Fibroblast of villous mesenchyme (primary cell): ENCODE measurements at regions not wholly inside any gene's neighbourhood (a gene's known extent, or its start where the extent isn't known, plus 50 kb on each side); places are given as distances from the start of the nearest gene placed in this dataset.

ENCODE experiments used
- DNase-seq: peaks from one replicate; pipeline ENCODE4 v3.0.0-alpha.2; 2010; ENCODE audit warnings: low read depth
- H3K4me3 ChIP-seq: 2 replicates; pipeline ENCODE4 v1.5.1; 2011; ENCODE audit warnings: low read depth, mild to moderate bottlenecking, low read length
- TF ChIP-seq, protein P1 (sequence below): IDR thresholded peaks from 2 replicates; pipeline ENCODE4 v1.5.1; 2012; ENCODE audit warnings: low read depth, mild to moderate bottlenecking, low read length; ENCODE audit not compliant: insufficient read depth

DNA sequence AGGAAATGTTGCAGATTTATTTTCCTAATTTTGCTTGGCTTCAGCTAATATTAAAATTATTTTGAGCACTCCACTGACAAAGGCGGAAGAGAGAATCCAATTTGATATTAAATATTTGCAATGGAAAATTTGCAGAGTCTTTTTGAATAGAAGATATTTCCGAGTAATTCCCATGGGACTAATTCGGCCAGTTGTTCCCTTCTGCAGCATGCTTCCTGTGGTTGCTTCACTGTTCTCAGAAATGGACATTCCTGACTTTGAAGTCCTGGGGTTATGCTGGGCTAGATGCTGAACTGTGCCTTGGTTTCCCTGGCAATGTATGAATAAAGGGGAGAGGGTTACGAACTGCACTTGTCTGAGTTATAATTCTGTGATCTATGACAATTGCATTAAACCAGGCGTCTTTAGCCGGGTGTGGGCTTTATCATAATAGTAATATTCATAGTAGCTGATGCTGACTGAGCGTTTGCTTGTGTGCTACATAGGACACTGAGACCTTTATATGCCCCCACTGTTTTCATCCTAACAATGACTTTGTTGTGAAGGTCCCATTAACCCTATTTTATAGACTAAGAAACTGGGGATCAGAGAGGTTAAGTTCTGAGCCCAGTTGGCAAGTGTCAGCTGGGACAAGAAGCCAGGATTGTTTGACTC lies 114.5 kb upstream of the SPRY4 start:
- H3K4me3 ChIP-seq = no peak overlapping the region
- TF ChIP-seq, protein P1, sequence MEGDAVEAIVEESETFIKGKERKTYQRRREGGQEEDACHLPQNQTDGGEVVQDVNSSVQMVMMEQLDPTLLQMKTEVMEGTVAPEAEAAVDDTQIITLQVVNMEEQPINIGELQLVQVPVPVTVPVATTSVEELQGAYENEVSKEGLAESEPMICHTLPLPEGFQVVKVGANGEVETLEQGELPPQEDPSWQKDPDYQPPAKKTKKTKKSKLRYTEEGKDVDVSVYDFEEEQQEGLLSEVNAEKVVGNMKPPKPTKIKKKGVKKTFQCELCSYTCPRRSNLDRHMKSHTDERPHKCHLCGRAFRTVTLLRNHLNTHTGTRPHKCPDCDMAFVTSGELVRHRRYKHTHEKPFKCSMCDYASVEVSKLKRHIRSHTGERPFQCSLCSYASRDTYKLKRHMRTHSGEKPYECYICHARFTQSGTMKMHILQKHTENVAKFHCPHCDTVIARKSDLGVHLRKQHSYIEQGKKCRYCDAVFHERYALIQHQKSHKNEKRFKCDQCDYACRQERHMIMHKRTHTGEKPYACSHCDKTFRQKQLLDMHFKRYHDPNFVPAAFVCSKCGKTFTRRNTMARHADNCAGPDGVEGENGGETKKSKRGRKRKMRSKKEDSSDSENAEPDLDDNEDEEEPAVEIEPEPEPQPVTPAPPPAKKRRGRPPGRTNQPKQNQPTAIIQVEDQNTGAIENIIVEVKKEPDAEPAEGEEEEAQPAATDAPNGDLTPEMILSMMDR = no peak
- DNase-seq = peak; percentile 49

DNA sequence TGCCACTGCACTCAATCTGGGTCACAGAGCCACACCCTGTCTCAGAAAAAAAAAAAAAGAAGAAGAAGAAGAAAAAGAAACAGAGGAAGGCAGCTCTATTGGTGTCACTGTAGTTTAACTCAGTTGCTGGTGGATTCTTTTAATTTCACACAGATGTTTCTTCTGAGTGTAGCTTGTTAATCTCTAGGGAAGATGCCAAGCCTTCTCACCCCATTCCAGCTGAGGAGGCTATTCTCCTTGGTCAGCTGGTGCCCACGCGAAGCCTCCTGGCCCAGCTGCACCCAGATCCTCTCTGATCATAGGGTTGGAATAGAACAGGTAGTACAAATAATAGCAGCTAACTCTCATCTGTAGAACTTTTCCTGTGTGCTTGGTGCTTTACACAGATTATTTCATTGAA lies 113.8 kb upstream of the SPRY4 start:
- DNase-seq = no peak
- no peak overlapping the region for H3K4me3 ChIP-seq
- TF ChIP-seq, protein P1 = no peak

DNA sequence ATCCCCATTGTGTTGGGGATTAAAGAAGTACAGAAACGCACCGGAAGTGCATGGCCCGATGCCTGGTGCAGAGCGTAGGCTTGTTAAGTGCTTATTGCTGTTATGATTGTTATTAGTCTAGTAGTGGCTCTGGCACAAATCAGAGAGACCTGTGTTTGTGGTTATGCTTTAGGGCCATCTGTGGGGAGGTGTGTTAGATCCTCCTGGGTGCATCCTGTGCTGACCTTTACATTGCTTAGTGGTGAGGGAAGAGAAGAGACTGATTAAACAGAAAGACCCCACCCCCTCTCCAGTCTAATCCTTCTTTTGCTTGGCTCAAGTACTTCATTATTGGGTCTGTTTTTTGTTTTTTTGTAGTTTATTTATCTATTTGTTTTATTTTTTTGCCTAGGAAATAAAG lies 112.7 kb upstream of the SPRY4 start:
- DNase-seq = peak; percentile 10

DNA sequence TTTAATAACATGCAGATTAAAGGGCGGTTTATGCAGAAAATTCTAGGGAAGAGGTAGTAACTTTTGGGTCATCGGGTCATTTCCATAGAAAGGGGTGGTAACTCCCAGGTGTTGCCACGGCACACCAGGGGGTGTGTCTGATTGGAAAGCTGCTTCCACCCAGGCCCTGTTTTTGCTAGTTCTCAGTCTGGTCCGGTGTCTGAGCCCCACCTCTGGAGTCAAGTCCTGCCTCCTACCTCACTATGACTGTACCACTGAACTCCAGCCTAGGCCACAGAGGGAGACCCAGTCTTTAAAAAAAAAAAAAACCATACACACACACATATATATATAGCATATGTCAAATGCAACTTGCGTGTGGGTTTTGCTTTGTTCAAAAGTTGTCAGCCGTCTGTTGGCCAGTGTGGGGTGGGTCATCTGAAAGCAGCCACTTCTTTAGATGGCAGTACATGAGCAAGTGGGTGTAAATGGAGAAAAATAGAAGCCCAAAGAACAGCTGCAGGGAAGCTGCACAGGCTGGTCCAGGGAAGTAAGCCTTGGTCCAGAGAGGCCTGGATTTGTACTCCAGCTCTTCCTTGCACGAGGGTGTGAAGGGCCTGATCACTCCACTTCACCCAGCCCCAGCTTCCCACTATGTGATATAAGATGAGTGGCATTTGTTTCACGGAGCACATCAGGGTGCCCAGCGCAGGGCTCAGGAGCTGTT lies 110.7 kb upstream of the SPRY4 start:
- TF ChIP-seq, protein P1 = no peak
- no peak overlapping the region for H3K4me3 ChIP-seq
- no peak for DNase-seq

More for the DNA sequence above, 112.7 kb upstream of the SPRY4 start:
- no peak overlapping the region for H3K4me3 ChIP-seq
- TF ChIP-seq, protein P1 = no peak

DNA sequence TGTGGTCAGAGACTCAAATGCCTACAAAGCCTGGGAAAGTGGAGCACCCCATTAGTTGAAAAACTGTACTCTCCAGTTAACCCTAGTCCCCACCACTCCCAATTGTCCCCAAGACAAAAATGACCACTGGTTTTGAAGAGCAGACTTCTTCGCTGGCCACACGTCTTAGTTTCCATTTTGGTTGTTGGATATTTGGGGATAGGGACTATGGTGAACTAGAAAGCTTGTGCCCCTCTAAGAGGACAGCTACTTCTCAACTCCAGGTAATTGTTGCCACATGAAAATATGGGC lies 109.4 kb upstream of the SPRY4 start:
- TF ChIP-seq, protein P1 = no peak
- H3K4me3 ChIP-seq = no peak overlapping the region
- no peak for DNase-seq

DNA sequence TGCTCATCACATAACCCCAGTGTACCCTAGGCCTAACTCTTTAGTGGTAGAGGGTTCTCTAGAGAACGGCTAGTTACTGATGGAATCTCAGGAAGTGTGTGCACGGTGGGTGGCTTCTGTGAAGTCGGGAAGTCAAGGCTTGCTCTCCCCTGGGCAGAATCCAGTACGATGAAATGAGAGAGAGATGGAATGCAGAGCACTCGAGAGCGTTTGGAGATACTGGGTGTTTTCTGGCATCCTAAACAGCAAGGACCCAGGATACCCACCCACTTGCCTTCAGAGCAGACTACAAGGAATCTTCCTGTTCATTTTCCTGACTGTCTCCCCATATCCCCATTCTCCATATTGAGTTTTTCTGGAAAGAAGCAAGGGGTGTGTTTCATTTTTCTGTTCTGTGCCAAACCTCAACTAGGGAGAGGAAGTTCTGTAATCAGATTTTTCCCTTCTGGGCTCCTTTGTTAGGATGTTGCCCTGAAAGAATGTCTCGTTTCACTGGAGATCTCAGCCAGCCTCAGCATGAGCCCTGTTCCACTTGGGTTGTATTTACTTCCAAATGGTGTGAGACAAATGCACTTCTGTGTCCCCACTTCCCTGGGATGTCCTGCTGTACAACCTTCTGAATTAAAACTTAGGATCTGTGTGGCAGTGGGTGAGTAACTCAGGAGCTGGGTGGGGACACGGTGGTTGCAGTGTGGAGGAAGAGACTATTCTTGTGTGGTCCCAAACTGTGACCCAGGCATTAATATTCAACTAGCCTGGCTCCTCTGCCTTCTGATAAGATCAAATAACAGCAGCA lies 108.9 kb upstream of the SPRY4 start:
- peak; percentile 37 for DNase-seq
- no peak overlapping the region for H3K4me3 ChIP-seq
- TF ChIP-seq, protein P1 = no peak
